ENCODE measurements at regions not wholly inside any gene's neighbourhood (a gene's known extent, or its start where the extent isn't known, plus 50 kb on each side); places are given as distances from the start of the nearest gene placed in this dataset.

DNA sequence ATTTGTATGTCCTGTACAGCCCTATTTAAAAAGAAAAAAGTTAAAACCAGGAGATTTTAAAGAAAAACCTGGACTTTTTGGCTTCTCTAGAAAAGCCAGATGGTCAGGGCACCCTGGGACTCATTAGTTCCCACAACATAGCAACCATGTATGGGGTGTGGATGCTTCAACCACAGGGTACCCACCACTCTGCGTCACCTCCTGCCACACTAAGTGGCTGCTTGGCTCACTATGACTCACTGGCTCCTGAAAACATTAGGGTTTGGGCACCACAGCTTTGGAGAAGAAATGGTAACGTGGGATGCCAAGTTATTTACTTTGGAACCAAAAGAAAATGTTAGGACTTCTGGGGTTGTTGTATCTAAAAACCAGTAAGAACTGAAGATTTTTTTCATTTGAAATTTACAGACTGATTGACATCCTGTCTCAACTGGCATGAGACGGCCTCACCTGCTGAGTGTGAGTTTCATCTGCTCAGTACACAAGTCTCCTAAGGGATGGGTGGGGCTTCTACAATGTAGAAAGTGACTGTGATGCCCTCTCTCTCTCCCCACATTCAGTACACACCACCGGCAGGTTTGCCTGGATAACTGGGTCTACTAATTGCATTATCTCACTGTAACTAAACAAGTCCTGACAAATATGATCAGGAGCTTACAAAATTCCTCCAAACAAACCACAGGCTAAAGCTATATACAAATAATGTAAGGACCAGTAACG is 103.9 kb downstream of the ESM1 start:
- no peak for DNase-seq (ENCODE audit: extremely low spot score)
- ChIA-PET CTCF (interaction anchor here (1.3 to 1.6 kb wide), 2 partner anchors 14 to 365 kb away, joined by 5 to 6 read pairs; partner anchors contain the start of gene SNX18), POLR2A (no interaction called here)
- no peak for TF ChIP-seq CTCF (IDR thresholded peaks at IDR 0.05; ENCODE audit: control extremely low read depth, extremely low read depth, low read depth, missing control alignments)

DNA sequence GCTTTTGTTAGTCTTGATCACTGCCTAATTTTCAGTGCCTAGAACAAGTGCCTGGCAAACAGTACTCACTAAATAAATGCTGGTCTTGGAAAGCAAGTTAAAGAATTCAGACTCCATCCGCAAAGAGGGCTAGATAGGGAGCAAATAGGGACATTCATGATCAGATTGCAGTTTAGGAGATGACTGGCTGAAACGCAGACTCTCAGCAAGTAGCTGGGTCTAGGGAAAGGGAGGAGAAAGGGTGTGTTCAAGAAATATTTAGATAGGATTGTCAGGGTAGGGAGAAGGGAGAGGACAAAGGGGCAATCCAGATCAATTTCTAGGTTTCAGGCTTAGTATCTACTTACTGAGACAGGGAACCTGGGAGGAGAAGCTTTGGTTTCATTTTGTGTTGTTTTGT is 108.4 kb downstream of the ESM1 start:
- ChIA-PET POLR2A (no interaction called here), CTCF (interaction anchor here (0.9 to 4.6 kb wide), 2 partner anchors 10 to 360 kb away, joined by 3 to 29 read pairs; no protein-coding TSS in a partner anchor)
- no peak for DNase-seq (ENCODE audit: extremely low spot score)
- no peak for TF ChIP-seq CTCF (IDR thresholded peaks at IDR 0.05; ENCODE audit: control extremely low read depth, extremely low read depth, low read depth, missing control alignments)

DNA sequence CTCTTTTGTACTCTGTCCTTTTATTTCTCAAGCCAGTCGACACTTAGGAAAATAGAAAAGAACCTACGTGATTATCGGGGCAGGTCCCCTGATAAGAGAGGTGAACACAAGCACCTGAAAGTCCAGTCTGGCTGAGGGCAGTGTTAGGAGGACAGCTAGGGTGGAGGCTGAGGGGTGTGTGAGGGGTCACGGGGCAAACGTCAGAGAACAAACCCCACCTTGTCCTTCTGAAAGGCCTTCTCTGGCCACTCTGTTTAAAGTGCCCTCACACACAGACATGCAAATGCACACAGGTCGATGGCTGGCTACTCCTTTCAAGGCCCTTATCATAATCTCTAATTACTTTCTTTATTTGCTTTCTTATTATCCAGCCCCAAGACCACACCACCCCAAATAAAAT is 108.8 kb downstream of the ESM1 start:
- ChIA-PET CTCF (interaction anchor here (4.6 kb wide), 1 partner anchor 10 kb away, joined by 29 read pairs; no protein-coding TSS in a partner anchor), POLR2A (no interaction called here)
- no peak for TF ChIP-seq CTCF (IDR thresholded peaks at IDR 0.05; ENCODE audit: control extremely low read depth, extremely low read depth, low read depth, missing control alignments)
- DNase-seq (ENCODE audit: extremely low spot score): no peak

- DNase-seq (ENCODE audit: extremely low spot score): no peak
- TF ChIP-seq CTCF (IDR thresholded peaks at IDR 0.05; ENCODE audit: control extremely low read depth, extremely low read depth, low read depth, missing control alignments): no peak
- POLR2A ChIA-PET: no interaction called here
- CTCF ChIA-PET: interaction anchor here (0.9 to 1.4 kb wide), 4 partner anchors 23 to 631 kb away, joined by 3 to 4 read pairs (median 4); partner anchors contain the start of gene SNX18
Measured at GRCh38 chr5:54874337-54875021, 110.9 kb downstream of the ESM1 start.

GRCh38 chr5:54873691-54874090 is 111.7 kb downstream of the ESM1 start:
- CTCF ChIA-PET: interaction anchor here (0.9 to 2.5 kb wide), 8 partner anchors 12 to 630 kb away, joined by 3 to 19 read pairs (median 4); partner anchors contain the start of gene SNX18
- POLR2A ChIA-PET: no interaction called here
- DNase-seq (ENCODE audit: extremely low spot score): no peak
- TF ChIP-seq CTCF (IDR thresholded peaks at IDR 0.05; ENCODE audit: control extremely low read depth, extremely low read depth, low read depth, missing control alignments): no peak

DNA sequence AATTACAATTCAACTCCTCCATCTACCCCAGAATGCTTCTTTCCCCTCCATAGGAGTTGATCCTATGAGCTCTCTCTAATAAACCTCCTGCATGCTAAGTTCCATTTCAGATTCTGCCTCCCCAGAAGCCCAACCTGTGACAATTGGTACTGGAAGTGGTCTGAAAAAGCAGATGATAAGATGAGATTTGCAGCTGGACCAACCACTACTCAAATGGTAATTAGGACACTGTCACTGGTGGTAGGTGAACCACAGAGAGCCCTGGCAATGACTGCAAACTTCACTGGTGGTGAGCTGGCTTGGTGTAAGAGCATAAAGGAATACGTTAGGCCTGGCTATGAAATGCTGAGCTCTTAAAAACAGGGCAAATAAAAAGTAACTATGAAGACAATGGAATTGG is 112.6 kb downstream of the ESM1 start:
- TF ChIP-seq CTCF (IDR thresholded peaks at IDR 0.05; ENCODE audit: control extremely low read depth, extremely low read depth, low read depth, missing control alignments): no peak
- ChIA-PET POLR2A (no interaction called here), CTCF (interaction anchor here (1.1 to 2.5 kb wide), 10 partner anchors 13 to 629 kb away, joined by 3 to 19 read pairs (median 4); partner anchors contain the start of gene SNX18)
- DNase-seq (ENCODE audit: extremely low spot score): no peak

All from GM10248 (cell line).